ENCODE measurements at regions not wholly inside any gene's neighbourhood (a gene's known extent, or its start where the extent isn't known, plus 50 kb on each side); places are given as distances from the start of the nearest gene placed in this dataset.

- TF ChIP-seq CTCF (conservative IDR thresholded peaks at IDR 0.05) = no peak
- no peak for TF ChIP-seq EZH2 (IDR thresholded peaks at IDR 0.05; ENCODE audit: low read depth)
Measured at GRCh38 chr7:12982178-12982577, 294.7 kb downstream of the ARL4A start.

Measured in PC-9 (cell line).